ENCODE measurements at regions not wholly inside any gene's neighbourhood (a gene's known extent, or its start where the extent isn't known, plus 50 kb on each side); places are given as distances from the start of the nearest gene placed in this dataset.

DNA sequence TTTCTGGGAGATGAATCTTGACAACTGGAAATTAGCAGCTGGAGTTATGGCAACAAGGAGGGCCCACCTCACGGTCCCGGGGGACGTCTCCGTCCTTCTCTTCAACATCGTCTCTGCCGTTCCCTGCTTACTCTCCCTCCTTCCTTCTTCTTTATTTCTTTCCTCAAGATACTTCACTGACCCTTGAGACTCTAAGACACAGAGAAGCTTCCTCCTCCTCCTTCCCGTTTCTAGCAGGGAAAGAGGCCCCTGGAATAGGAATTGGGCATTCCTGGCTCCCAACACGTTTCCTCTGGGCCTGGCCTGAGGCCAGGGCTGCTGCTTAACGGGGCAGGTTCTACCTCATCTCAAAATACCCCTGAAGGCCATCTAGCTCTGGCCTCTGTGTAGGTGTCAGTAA is 189.9 kb upstream of the GMDS start:
- no peak for TF ChIP-seq EZH2phosphoT487 (conservative IDR thresholded peaks at IDR 0.05; ENCODE audit: low read length)
- TF ChIP-seq, protein P1, sequence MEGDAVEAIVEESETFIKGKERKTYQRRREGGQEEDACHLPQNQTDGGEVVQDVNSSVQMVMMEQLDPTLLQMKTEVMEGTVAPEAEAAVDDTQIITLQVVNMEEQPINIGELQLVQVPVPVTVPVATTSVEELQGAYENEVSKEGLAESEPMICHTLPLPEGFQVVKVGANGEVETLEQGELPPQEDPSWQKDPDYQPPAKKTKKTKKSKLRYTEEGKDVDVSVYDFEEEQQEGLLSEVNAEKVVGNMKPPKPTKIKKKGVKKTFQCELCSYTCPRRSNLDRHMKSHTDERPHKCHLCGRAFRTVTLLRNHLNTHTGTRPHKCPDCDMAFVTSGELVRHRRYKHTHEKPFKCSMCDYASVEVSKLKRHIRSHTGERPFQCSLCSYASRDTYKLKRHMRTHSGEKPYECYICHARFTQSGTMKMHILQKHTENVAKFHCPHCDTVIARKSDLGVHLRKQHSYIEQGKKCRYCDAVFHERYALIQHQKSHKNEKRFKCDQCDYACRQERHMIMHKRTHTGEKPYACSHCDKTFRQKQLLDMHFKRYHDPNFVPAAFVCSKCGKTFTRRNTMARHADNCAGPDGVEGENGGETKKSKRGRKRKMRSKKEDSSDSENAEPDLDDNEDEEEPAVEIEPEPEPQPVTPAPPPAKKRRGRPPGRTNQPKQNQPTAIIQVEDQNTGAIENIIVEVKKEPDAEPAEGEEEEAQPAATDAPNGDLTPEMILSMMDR (IDR thresholded peaks at IDR 0.05; ENCODE audit: insufficient read depth, low read length, poor library complexity, severe bottlenecking) = no peak

Data from SU-DHL-6 (cell line).